SK-N-SH (cell line): ENCODE measurements at regions not wholly inside any gene's neighbourhood (a gene's known extent, or its start where the extent isn't known, plus 50 kb on each side); places are given as distances from the start of the nearest gene placed in this dataset.
A peak's percentile ranks its signal among the peaks of the same experiment; 100 is the strongest.

Experiments used
- CTCF ChIA-PET: fragments of 300-600, 350-600 bp; formaldehyde crosslinking; extraction: SDS; loops from one replicate; lab custom pipeline; 2021; lab: Yijun Ruan, JAX
- POLR2A ChIA-PET: fragments of 350-600 bp; sonication (Branson Sonifier 250); formaldehyde crosslinking; extraction: SDS; loops from one replicate; lab custom pipeline; 2020; ENCODE audit warnings: antibody characterized with exemption, inconsistent platforms; lab: Yijun Ruan, JAX
- DNase-seq: peaks from one replicate; pipeline ENCODE4 v3.0.0; 2012
- H2AFZ ChIP-seq: fragments of 200-600 bp; sonication (generic); 2 replicates; pipeline ENCODE4 v1.8.1; 2016; ENCODE audit warnings: antibody characterized with exemption, mild to moderate bottlenecking, low read depth
- H3F3A ChIP-seq: fragments of 200-600 bp; sonication (generic); replicated peaks from 2 replicates; pipeline ENCODE3; 2016; ENCODE audit warnings: antibody characterized with exemption, mild to moderate bottlenecking; ENCODE audit not compliant: insufficient read depth
- H3K27ac ChIP-seq, 2 experiments: fragments of 200-500 bp in 1 of 2; fragments of 200-600 bp in 1 of 2; sonication (Bioruptor generic) in 1 of 2; sonication (generic), shearing (Covaris generic) in 1 of 2; 2 replicates each; pipeline versions ENCODE4 v1.5.1 to v1.6.1; 2014 to 2016; ENCODE audit warnings: low read depth in 2 of 2, inconsistent platforms in 1 of 2, low read length in 1 of 2, mild to moderate bottlenecking in 1 of 2, mixed read lengths in 1 of 2
- H3K27me3 ChIP-seq: fragments of 200-600 bp; sonication (generic), shearing (Covaris generic); 2 replicates; pipeline ENCODE4 v1.6.1; 2016; ENCODE audit warnings: mixed run types; ENCODE audit not compliant: insufficient read depth
- H3K36me3 ChIP-seq, 2 experiments: fragments of 200-500 bp in 1 of 2; fragments of 200-600 bp in 1 of 2; sonication (Bioruptor generic) in 1 of 2; sonication (generic) in 1 of 2; replicated peaks in 1 of 2; 2 replicates each; pipeline versions ENCODE3 to v1.5.1; 2014 to 2016; ENCODE audit warnings: low read length in 1 of 2, mild to moderate bottlenecking in 1 of 2; ENCODE audit not compliant: insufficient read depth in 2 of 2, control insufficient read depth in 1 of 2
- H3K4me1 ChIP-seq, 2 experiments: fragments of 200-500 bp in 1 of 2; fragments of 200-600 bp in 1 of 2; sonication (Bioruptor generic) in 1 of 2; sonication (generic), shearing (Covaris generic) in 1 of 2; 2 replicates each; pipeline versions ENCODE4 v1.5.1 to v1.6.1; 2014 to 2016; ENCODE audit warnings: low read depth in 1 of 2, low read length in 1 of 2, mixed run types in 1 of 2; ENCODE audit not compliant: insufficient read depth in 2 of 2, control insufficient read depth in 1 of 2
- H3K4me2 ChIP-seq: fragments of 200-600 bp; sonication (generic), shearing (Covaris generic); 2 replicates; pipeline ENCODE4 v1.6.1; 2017; ENCODE audit warnings: mixed run types
- H3K4me3 ChIP-seq, 2 experiments: fragments of 200-500 bp in 1 of 2; fragments of 200-600 bp in 1 of 2; sonication (Bioruptor generic) in 1 of 2; sonication (generic), shearing (Covaris generic) in 1 of 2; 2 replicates each; pipeline versions ENCODE4 v1.5.1 to v1.8.1; 2014 to 2016; ENCODE audit warnings: low read depth in 2 of 2, inconsistent platforms in 1 of 2, low read length in 1 of 2, mild to moderate bottlenecking in 1 of 2, mixed read lengths in 1 of 2, moderate library complexity in 1 of 2
- H3K79me2 ChIP-seq: fragments of 200-600 bp; sonication (generic); 2 replicates; pipeline ENCODE4 v1.8.1; 2017; ENCODE audit warnings: mild to moderate bottlenecking; ENCODE audit not compliant: insufficient read depth
- H3K9ac ChIP-seq: fragments of 200-600 bp; sonication (generic); 2 replicates; pipeline ENCODE4 v1.6.1; 2017; ENCODE audit warnings: mixed run types
- H3K9me2 ChIP-seq: fragments of 200-600 bp; sonication (generic); 2 replicates; pipeline ENCODE4 v1.6.1; 2017; ENCODE audit warnings: mixed run types
- H3K9me3 ChIP-seq: fragments of 200-600 bp; sonication (generic); 2 replicates; pipeline ENCODE4 v1.6.1; 2017; ENCODE audit warnings: mixed run types, mild to moderate bottlenecking, moderate library complexity
- H4K20me1 ChIP-seq: fragments of 200-600 bp; sonication (generic); 2 replicates; pipeline ENCODE4 v1.6.1; 2017; ENCODE audit warnings: mild to moderate bottlenecking, mixed run types; ENCODE audit not compliant: insufficient read depth
- EP300 ChIP-seq, 2 experiments: IDR thresholded peaks; 2 replicates each; pipeline versions ENCODE4 v1.4.0 to v1.6.1; 2012; ENCODE audit warnings: borderline replicate concordance in 1 of 2, low read depth in 1 of 2, low read length in 1 of 2
- EZH2phosphoT487 ChIP-seq: fragments of 200-600 bp; sonication (generic); IDR thresholded peaks from 2 replicates; pipeline ENCODE4 v1.6.1; 2017; ENCODE audit warnings: low read depth, mixed run types, mild to moderate bottlenecking, antibody characterized with exemption, moderate library complexity, borderline replicate concordance
- FOSL2 ChIP-seq: IDR thresholded peaks from 2 replicates; pipeline ENCODE4 v1.4.0; 2012; ENCODE audit warnings: low read depth, mild to moderate bottlenecking, moderate library complexity, borderline replicate concordance
- FOXM1 ChIP-seq: IDR thresholded peaks from 2 replicates; pipeline ENCODE4 v1.4.0; 2012; ENCODE audit warnings: low read depth, mild to moderate bottlenecking
- GABPA ChIP-seq: IDR thresholded peaks from 2 replicates; pipeline ENCODE4 v1.4.0; 2012; ENCODE audit warnings: low read depth, mild to moderate bottlenecking
- GATA2 ChIP-seq: sonication (generic); formaldehyde crosslinking; IDR thresholded peaks from 2 replicates; pipeline ENCODE4 v1.5.0; 2020; ENCODE audit warnings: mild to moderate bottlenecking, missing genetic modification reagents
- MAX ChIP-seq: IDR thresholded peaks from 2 replicates; pipeline ENCODE4 v1.4.0; 2012; ENCODE audit warnings: low read depth
- MXI1 ChIP-seq: IDR thresholded peaks from 2 replicates; pipeline ENCODE4 v1.6.1; 2012; ENCODE audit warnings: mild to moderate bottlenecking, low read depth, low read length, improper control_type of control experiment
- NFIC ChIP-seq: IDR thresholded peaks from 2 replicates; pipeline ENCODE4 v1.4.0; 2012; ENCODE audit warnings: borderline replicate concordance
- PBX3 ChIP-seq: IDR thresholded peaks from 2 replicates; pipeline ENCODE4; 2012
- TEAD4 ChIP-seq: IDR thresholded peaks from 2 replicates; pipeline ENCODE4 v1.4.0; 2012; ENCODE audit warnings: mild to moderate bottlenecking, borderline replicate concordance; ENCODE audit not compliant: insufficient read depth
- YY1 ChIP-seq: IDR thresholded peaks from 2 replicates; pipeline ENCODE4 v1.4.0; 2012; ENCODE audit warnings: low read depth, mild to moderate bottlenecking
- WGBS: methylation state at CpG from one replicate; pipeline ENCODE4 v1.1.6; 2017; ENCODE audit warnings: low lambda C conversion rate; 5-methylcytosine and 5-hydroxymethylcytosine counted together

- TF ChIP-seq EP300 (IDR thresholded peaks at IDR 0.05; ENCODE audit: borderline replicate concordance in 1 of 2, low read depth in 1 of 2, low read length in 1 of 2), result 0 out of 4 replicates have a peak, but pooled peaks of 1 of the 2 experiments have one; percentile 10
- TF ChIP-seq PBX3, result no peak
- TF ChIP-seq EZH2phosphoT487, result no peak
- TF ChIP-seq FOSL2, result no peak
- TF ChIP-seq NFIC, result no peak
- TF ChIP-seq FOXM1, result no peak
- 0 out of 2 replicates have a peak, but pooled peaks have one; percentile 15 for TF ChIP-seq GATA2 (CRISPR knock-in tag)
- H3K79me2 ChIP-seq, result no peaks in the 10 kb centered on the region
- H3K9me3 ChIP-seq, result no peaks in the 10 kb centered on the region
- no peak for DNase-seq
- H4K20me1 ChIP-seq, result no peaks in the 10 kb centered on the region
- peaks cover 0 to 4% of the 10 kb centered on the region in 2 experiments; a peak in 1 of 4 replicates for H3K4me1 ChIP-seq
- ChIA-PET POLR2A (no interaction called here), CTCF (interaction anchor here (0.6 to 1.3 kb wide), 3 partner anchors 11 to 1192 kb away, joined by 3 to 4 read pairs (median 3); no protein-coding TSS in a partner anchor)
- H3K9me2 ChIP-seq, result no peaks in the 10 kb centered on the region
- 3% methylated on average over 2 of the region's 2 CpGs for WGBS
- H3K36me3 ChIP-seq, result no peaks in the 10 kb centered on the region
- no peak overlapping the region for H3K9ac ChIP-seq
- no peaks in the 10 kb centered on the region for H3F3A ChIP-seq
- no peak overlapping the region; a peak in 1 of 4 replicates for H3K27ac ChIP-seq
- no peak overlapping the region for H3K4me2 ChIP-seq
- no peaks in the 10 kb centered on the region for H3K27me3 ChIP-seq
- H3K4me3 ChIP-seq, result no peak overlapping the region
- H2AFZ ChIP-seq, result no peak overlapping the region
Measured at GRCh38 chr3:135792858-135793475, 172.6 kb upstream of the PPP2R3A start.

GRCh38 chr3:135800071-135800549, 165.4 kb upstream of the PPP2R3A start:
- H3K27me3 ChIP-seq, result no peaks in the 10 kb centered on the region
- POLR2A ChIA-PET, result no interaction called here

More at GRCh38 chr3:135800071-135800549, 165.4 kb upstream of the PPP2R3A start:
- no peak for TF ChIP-seq GATA2 (CRISPR knock-in tag)
- TF ChIP-seq GABPA, result no peak
- TF ChIP-seq YY1, result no peak
- no peak for TF ChIP-seq MXI1
- TF ChIP-seq TEAD4, result no peak
- no peak for TF ChIP-seq MAX
- TF ChIP-seq EZH2phosphoT487, result no peak
- WGBS, result 19% methylated on average over 4 of the region's 5 CpGs
- H2AFZ ChIP-seq, result no peak overlapping the region
- no peak for DNase-seq
- CTCF ChIA-PET, result no interaction called here
- H3K79me2 ChIP-seq, result no peaks in the 10 kb centered on the region
- H3K9me3 ChIP-seq, result no peaks in the 10 kb centered on the region
- no peaks in the 10 kb centered on the region for H3K36me3 ChIP-seq
- H3K9me2 ChIP-seq, result no peaks in the 10 kb centered on the region
- no peaks in the 10 kb centered on the region for H4K20me1 ChIP-seq
- no peak overlapping the region for H3K9ac ChIP-seq
- H3K4me2 ChIP-seq, result no peak overlapping the region
- no peak overlapping the region for H3K27ac ChIP-seq
- H3F3A ChIP-seq, result no peaks in the 10 kb centered on the region
- no peak overlapping the region for H3K4me3 ChIP-seq
- H3K4me1 ChIP-seq, result no peaks in the 10 kb centered on the region
